ENCODE measurements at regions not wholly inside any gene's neighbourhood (a gene's known extent, or its start where the extent isn't known, plus 50 kb on each side); places are given as distances from the start of the nearest gene placed in this dataset.

DNA sequence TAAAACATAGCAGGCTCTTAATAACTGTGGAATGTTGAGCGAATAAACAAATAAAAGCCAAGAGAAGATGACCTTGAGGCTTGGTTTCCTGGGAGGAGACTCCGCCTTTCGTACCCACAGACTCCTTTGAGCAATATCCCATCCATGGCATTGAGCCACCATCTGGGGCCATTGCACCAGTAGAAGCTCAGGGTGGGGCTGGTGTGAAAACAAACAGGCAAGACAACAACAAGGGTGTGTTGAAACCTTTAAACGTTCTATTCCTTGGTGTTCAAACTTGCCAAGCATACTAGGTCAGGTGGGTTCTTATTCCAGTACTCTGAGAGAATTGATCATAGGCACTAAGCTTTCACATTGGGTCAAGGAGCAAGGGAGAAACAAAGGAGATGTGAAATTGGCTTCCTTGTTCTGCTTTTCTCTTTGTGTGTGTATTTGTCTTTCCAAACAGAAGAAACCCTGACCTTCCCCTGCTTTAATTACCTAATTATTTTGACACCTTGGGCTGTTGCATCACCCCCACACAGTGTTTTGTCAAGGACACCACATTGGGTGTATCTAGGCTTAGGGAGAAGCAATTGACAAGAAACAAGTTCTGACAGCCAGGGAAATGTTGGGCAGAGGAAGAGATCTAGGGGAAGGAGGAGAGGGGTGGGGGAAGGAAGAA, 105.1 kb upstream of the BCL6 start (continued):
- TF ChIP-seq ZNF146 (tag by site-specific recombination; IDR thresholded peaks at IDR 0.05), result no peak

DNA sequence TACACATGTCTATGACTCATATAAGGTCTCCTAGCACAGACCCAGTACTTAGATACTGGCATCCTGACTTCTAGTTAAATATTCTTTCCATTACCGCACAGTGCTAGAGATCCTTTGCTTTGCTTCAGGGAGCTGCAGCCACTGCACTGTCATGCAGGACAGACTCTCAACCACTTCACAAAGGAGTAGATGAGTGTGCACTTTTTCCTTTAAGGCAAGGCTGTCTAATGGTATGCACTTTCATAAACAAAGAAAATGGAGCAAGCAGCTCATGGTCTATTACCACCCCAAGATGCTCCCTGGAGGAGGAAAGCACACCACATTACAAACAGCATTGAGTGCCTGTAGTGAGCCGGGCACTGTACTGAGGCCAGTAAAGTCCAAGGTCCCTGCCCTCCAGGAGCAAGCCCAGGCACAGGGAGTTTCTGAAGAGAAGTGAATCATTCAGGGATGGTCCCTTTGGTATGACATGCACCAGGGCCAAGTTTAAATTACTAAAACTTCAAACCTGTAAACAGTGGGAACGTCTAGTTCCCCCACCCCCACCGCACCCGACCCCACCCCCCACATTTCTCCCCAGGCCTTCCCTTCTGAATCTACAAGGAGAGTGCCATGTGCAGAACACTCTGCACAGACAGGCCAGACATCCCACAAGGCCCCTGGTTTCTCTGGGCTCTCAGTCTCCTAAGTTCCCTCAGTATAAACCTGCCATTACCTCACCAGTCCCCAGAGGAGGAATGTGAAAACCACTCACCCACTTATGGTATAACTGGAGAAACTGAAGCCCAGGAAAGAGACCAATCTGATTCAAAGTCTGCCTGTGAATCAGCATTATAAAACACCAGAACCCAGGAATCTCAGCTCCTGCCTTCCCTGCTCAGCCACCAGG, 107.8 kb upstream of the BCL6 start:
- TF ChIP-seq TRIM28 (IDR thresholded peaks at IDR 0.05; ENCODE audit: borderline replicate concordance, low read length), result peak; percentile 18; the same call in 1 of the 2 replicates
- no peak for TF ChIP-seq ZNF585B (tag by site-specific recombination; IDR thresholded peaks at IDR 0.05)
- H3K4me1 ChIP-seq (ENCODE audit: control insufficient read depth, insufficient read depth, low read length), result no peaks in the 10 kb centered on the region
- ChIA-PET POLR2A (no interaction called here), CTCF (no interaction called here)
- H3K27ac ChIP-seq (ENCODE audit: extremely low read depth, low read depth, low read length), result no peak overlapping the region
- H3K36me3 ChIP-seq (ENCODE audit: control insufficient read depth in 2 of 2, insufficient read depth in 1 of 2, low read length in 2 of 2), result no peaks in the 10 kb centered on the region
- no peak overlapping the region for H3K4me3 ChIP-seq (ENCODE audit: low read depth, low read length)
- H3K9me3 ChIP-seq (ENCODE audit: control insufficient read depth, insufficient read depth, low read depth, low read length), result no peaks in the 10 kb centered on the region

GRCh38 chr3:187855131-187855530, 109.9 kb upstream of the BCL6 start:
- POLR2A ChIA-PET, result no interaction called here
- Histone ChIP-seq H3K27ac (ENCODE audit: extremely low read depth, low read depth, low read length) (no peak overlapping the region), H3K9me3 (ENCODE audit: control insufficient read depth, insufficient read depth, low read depth, low read length) (no peaks in the 10 kb centered on the region), H3K4me3 (ENCODE audit: low read depth, low read length) (no peak overlapping the region), H3K4me1 (ENCODE audit: control insufficient read depth, insufficient read depth, low read length) (no peaks in the 10 kb centered on the region), H3K36me3 (ENCODE audit: control insufficient read depth in 2 of 2, insufficient read depth in 1 of 2, low read length in 2 of 2) (no peaks in the 10 kb centered on the region)
- TF ChIP-seq SP2 (tag by site-specific recombination; IDR thresholded peaks at IDR 0.05) (no peak), ZNF600 (tag by site-specific recombination; IDR thresholded peaks at IDR 0.05) (no peak), ZNF629 (tag by site-specific recombination; IDR thresholded peaks at IDR 0.05) (no peak), ZNF558 (tag by site-specific recombination; IDR thresholded peaks at IDR 0.05) (no peak), ZNF18 (tag by site-specific recombination; IDR thresholded peaks at IDR 0.05) (no peak), ZNF16 (tag by site-specific recombination; IDR thresholded peaks at IDR 0.05; ENCODE audit: low read depth) (no peak), BCL6B (tag by site-specific recombination; IDR thresholded peaks at IDR 0.05) (no peak), ZBTB1 (tag by site-specific recombination; IDR thresholded peaks at IDR 0.05) (no peak), ZBTB26 (tag by site-specific recombination; optimal IDR thresholded peaks at IDR 0.05) (no peak), ZNF747 (tag by site-specific recombination; IDR thresholded peaks at IDR 0.05) (no peak), ZNF560 (tag by site-specific recombination; IDR thresholded peaks at IDR 0.05; ENCODE audit: borderline replicate concordance) (no peak), ZNF530 (tag by site-specific recombination; IDR thresholded peaks at IDR 0.05; ENCODE audit: low read depth) (no peak), TCF7L2 (IDR thresholded peaks at IDR 0.05; ENCODE audit: borderline replicate concordance, low read depth, low read length) (no peak), ZNF473 (tag by site-specific recombination; IDR thresholded peaks at IDR 0.05) (no peak), SP7 (tag by site-specific recombination; IDR thresholded peaks at IDR 0.05) (no peak), ZNF571 (tag by site-specific recombination; IDR thresholded peaks at IDR 0.05) (no peak)
- TF ChIP-seq, protein P1, sequence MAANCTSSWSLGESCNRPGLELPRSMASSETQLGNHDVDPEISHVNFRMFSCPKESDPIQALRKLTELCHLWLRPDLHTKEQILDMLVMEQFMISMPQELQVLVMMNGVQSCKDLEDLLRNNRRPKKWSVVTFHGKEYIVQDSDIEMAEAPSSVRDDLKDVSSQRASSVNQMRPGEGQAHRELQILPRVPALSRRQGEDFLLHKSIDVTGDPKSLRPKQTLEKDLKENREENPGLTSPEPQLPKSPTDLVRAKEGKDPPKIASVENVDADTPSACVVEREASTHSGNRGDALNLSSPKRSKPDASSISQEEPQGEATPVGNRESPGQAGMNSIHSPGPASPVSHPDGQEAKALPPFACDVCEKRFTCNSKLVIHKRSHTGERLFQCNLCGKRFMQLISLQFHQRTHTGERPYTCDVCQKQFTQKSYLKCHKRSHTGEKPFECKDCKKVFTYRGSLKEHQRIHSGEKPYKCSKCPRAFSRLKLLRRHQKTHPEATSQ (tag by site-specific recombination; IDR thresholded peaks at IDR 0.05), result no peak
- TF ChIP-seq, protein P2, sequence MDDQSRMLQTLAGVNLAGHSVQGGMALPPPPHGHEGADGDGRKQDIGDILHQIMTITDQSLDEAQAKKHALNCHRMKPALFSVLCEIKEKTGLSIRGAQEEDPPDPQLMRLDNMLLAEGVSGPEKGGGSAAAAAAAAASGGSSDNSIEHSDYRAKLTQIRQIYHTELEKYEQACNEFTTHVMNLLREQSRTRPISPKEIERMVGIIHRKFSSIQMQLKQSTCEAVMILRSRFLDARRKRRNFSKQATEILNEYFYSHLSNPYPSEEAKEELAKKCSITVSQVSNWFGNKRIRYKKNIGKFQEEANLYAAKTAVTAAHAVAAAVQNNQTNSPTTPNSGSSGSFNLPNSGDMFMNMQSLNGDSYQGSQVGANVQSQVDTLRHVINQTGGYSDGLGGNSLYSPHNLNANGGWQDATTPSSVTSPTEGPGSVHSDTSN (CRISPR knock-in tag; IDR thresholded peaks at IDR 0.05), result no peak
- TF ChIP-seq, protein P3, sequence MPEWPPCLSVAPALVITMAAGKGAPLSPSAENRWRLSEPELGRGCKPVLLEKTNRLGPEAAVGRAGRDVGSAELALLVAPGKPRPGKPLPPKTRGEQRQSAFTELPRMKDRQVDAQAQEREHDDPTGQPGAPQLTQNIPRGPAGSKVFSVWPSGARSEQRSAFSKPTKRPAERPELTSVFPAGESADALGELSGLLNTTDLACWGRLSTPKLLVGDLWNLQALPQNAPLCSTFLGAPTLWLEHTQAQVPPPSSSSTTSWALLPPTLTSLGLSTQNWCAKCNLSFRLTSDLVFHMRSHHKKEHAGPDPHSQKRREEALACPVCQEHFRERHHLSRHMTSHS (tag by site-specific recombination; IDR thresholded peaks at IDR 0.05), result no peak
- CTCF ChIA-PET, result interaction anchor here (0.6 kb wide), 1 partner anchor 102 kb away, joined by 4 read pairs; no protein-coding TSS in a partner anchor

Data from HEK293 (cell line).